Lower lobe of right lung (tissue), 2 donors: ENCODE measurements at regions not wholly inside any gene's neighbourhood (a gene's known extent, or its start where the extent isn't known, plus 50 kb on each side); places are given as distances from the start of the nearest gene placed in this dataset.

ENCODE experiments used
- ATAC-seq, 2 donors: fragments of 200-7000 bp; cut with Tn5 transposase; one replicate each; pipeline ENCODE4 v1.9.1; 2020 to 2022; ENCODE audit warnings: mild to moderate bottlenecking in 2 of 2, moderate library complexity in 2 of 2
- DNase-seq: peaks from one replicate; pipeline ENCODE4 v3.0.0-alpha.2; 2020
- H3K27ac ChIP-seq: fragments of 200-600 bp; one replicate; pipeline ENCODE4 v1.8.0; 2022
- H3K27me3 ChIP-seq: fragments of 200-600 bp; one replicate; pipeline ENCODE4 v1.8.0; 2022; ENCODE audit warnings: low read depth
- H3K36me3 ChIP-seq: fragments of 200-600 bp; one replicate; pipeline ENCODE4 v1.8.0; 2022; ENCODE audit warnings: mild to moderate bottlenecking
- H3K4me1 ChIP-seq: fragments of 200-600 bp; one replicate; pipeline ENCODE4 v1.8.0; 2022
- H3K4me3 ChIP-seq: fragments of 200-600 bp; one replicate; pipeline ENCODE4 v1.8.0; 2022; ENCODE audit warnings: mild to moderate bottlenecking
- H3K9me3 ChIP-seq: fragments of 200-600 bp; one replicate; pipeline ENCODE4 v1.8.0; 2022
- CTCF ChIP-seq: fragments of 200-600 bp; IDR thresholded peaks from one replicate; pipeline ENCODE4 v1.8.0; 2022; ENCODE audit warnings: antibody characterized with exemption, mild to moderate bottlenecking
- intact Hi-C: fragments of 100-400 bp; cut with DNase I; formaldehyde crosslinking; loops from one replicate; pipeline ENCODE4 v1.11.0; 2022
- donor health status: DM: no; HTN: yes; CAD: no; lungs with severe emphysema.

GRCh38 chr3:87795701-87796100, 263.1 kb downstream of the CGGBP1 start:
- peaks cover 13% of the 10 kb centered on the region for H3K4me1 ChIP-seq
- intact Hi-C loops: no loop called here

GRCh38 chr3:87793337-87793877, 265.4 kb downstream of the CGGBP1 start:
- peaks cover 19% of the 10 kb centered on the region for H3K27me3 ChIP-seq
- peak in 1 of 2 donors; percentile 31 for ATAC-seq
- intact Hi-C loops: no loop called here

More at GRCh38 chr3:87795701-87796100, 263.1 kb downstream of the CGGBP1 start:
- DNase-seq: no peak
- no peaks in the 10 kb centered on the region for H3K36me3 ChIP-seq
- H3K4me3 ChIP-seq: no peak overlapping the region
- ATAC-seq: no peak
- TF ChIP-seq CTCF: no peak
- peaks cover 19% of the 10 kb centered on the region for H3K27me3 ChIP-seq
- H3K27ac ChIP-seq: no peak overlapping the region
- no peaks in the 10 kb centered on the region for H3K9me3 ChIP-seq

GRCh38 chr3:87792534-87793336, 266.1 kb downstream of the CGGBP1 start, which contains the start of gene HTR1F:
Gene HTR1F, plus strand, starts transcription at chr3:87792706.
- peaks cover 19% of the 10 kb centered on the region for H3K27me3 ChIP-seq
- ATAC-seq (peak; percentile 68 to 77), DNase-seq (peak; percentile 47)
- no peaks in the 10 kb centered on the region for H3K36me3 ChIP-seq
- peak within 1 kb of the TSS; percentile 19 for H3K27ac ChIP-seq
- intact Hi-C loops: no loop called here
- TF ChIP-seq CTCF: no peak
- peak within 1 kb of the TSS; percentile 51 for H3K4me3 ChIP-seq
- H3K9me3 ChIP-seq: no peaks in the 10 kb centered on the region
- peaks cover 13% of the 10 kb centered on the region for H3K4me1 ChIP-seq

More at GRCh38 chr3:87793337-87793877, 265.4 kb downstream of the CGGBP1 start:
- no peak for DNase-seq
- Histone ChIP-seq H3K4me3 (peak overlapping the region; percentile 51), H3K36me3 (no peaks in the 10 kb centered on the region), H3K9me3 (no peaks in the 10 kb centered on the region), H3K27ac (no peak overlapping the region), H3K4me1 (peaks cover 13% of the 10 kb centered on the region)
- no peak for TF ChIP-seq CTCF

GRCh38 chr3:87792198-87792533, 266.6 kb downstream of the CGGBP1 start:
- H3K27ac ChIP-seq: peak overlapping the region; percentile 19

More at GRCh38 chr3:87792198-87792533, 266.6 kb downstream of the CGGBP1 start:
- H3K27me3 ChIP-seq: peaks cover 19% of the 10 kb centered on the region
- H3K4me3 ChIP-seq: peak overlapping the region; percentile 51
- DNase-seq (no peak), ATAC-seq (no peak)
- peaks cover 13% of the 10 kb centered on the region for H3K4me1 ChIP-seq
- intact Hi-C loops: no loop called here
- H3K36me3 ChIP-seq: no peaks in the 10 kb centered on the region
- no peaks in the 10 kb centered on the region for H3K9me3 ChIP-seq
- no peak for TF ChIP-seq CTCF
